Body of pancreas (tissue), 4 donors: ENCODE measurements at regions not wholly inside any gene's neighbourhood (a gene's known extent, or its start where the extent isn't known, plus 50 kb on each side); places are given as distances from the start of the nearest gene placed in this dataset.

Experiments used
- ATAC-seq: fragments of 150-250 bp; one replicate; pipeline ENCODE4 v1.9.1; 2016
- DNase-seq, 4 donors: peaks; one replicate each; pipeline ENCODE4 v3.0.0-alpha.2; 2019
- H3K27ac ChIP-seq, 4 donors: fragments of 200-600 bp; sonication (generic); 1 replicate in 3 of 4; 2 replicates in 1 of 4; pipeline versions ENCODE4 v1.5.1 to v1.6.1; 2016 to 2019; ENCODE audit warnings: mild to moderate bottlenecking in 1 of 4, mixed read lengths in 1 of 4, moderate library complexity in 1 of 4
- H3K27me3 ChIP-seq, 2 donors: fragments of 200-600 bp; sonication (generic); one replicate each; pipeline ENCODE4 v1.6.0; 2016; ENCODE audit warnings: mild to moderate bottlenecking in 1 of 2
- H3K36me3 ChIP-seq, 2 donors: fragments of 200-600 bp; sonication (generic); replicated peaks in 1 of 2; 2 replicates each; pipeline ENCODE4 v1.5.1; 2016; ENCODE audit warnings: low read depth in 2 of 2; ENCODE audit not compliant: insufficient read depth in 1 of 2
- H3K4me1 ChIP-seq: fragments of 200-600 bp; sonication (generic); one replicate; pipeline ENCODE4 v1.6.0; 2016
- H3K4me3 ChIP-seq, 2 donors: fragments of 200-600 bp; sonication (generic); 1 replicate in 1 of 2; 2 replicates in 1 of 2; pipeline ENCODE4 v1.5.1; 2016 to 2019
- H3K9me3 ChIP-seq, 3 donors: fragments of 200-600 bp; sonication (generic); 1 replicate in 2 of 3; 2 replicates in 1 of 3; pipeline ENCODE4 v1.5.1; 2016
- POLR2A ChIP-seq, 3 donors: fragments of 450-650 bp; IDR thresholded peaks; one replicate each; pipeline ENCODE4 v1.6.1; 2016; ENCODE audit warnings: antibody characterized with exemption in 3 of 3, mild to moderate bottlenecking in 2 of 3
- WGBS, 2 donors: methylation state at CpG; one replicate each; pipeline ENCODE4 v1.1.5; 2017; 5-methylcytosine and 5-hydroxymethylcytosine counted together
- intact Hi-C: fragments of 100-400 bp; cut with DNase I; formaldehyde crosslinking; loops from one replicate; pipeline ENCODE4 v1.15.1; 2023
- TF ChIP-seq, protein P1 (sequence below), 7 experiments: fragments of 450-650 bp in 4 of 7; fragments of 200-600 bp in 3 of 7; sonication (generic) in 3 of 7; IDR thresholded peaks; one replicate each; pipeline ENCODE4 v1.5.1; 2016 to 2019; ENCODE audit warnings: antibody characterized with exemption in 7 of 7

DNA sequence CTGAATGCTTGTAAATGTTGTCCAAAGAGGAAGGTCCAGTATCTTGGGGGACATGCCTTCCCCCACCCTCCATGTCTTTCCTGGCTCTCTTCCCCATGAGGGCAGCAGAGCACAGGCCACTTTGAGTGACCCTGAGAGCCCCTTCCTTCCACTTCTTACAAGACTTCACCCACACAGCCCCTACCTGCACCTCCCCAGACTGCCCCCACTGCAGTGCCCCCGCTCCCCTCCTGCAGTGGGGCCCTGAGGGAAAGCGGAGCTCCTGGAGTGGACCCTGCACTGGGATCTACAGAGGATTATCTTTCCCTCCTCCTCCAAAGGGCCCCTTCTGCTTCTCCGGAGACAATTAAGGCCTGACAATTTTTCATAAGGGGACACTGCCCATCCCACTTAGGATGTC, 326.8 kb downstream of the TCERG1L start:
- Histone ChIP-seq H3K4me3 (no peak overlapping the region), H3K27ac (no peak overlapping the region), H3K4me1 (no peaks in the 10 kb centered on the region), H3K36me3 (no peaks in the 10 kb centered on the region), H3K9me3 (peaks cover 0 to 5% (median 0%) of the 10 kb centered on the region in 3 donors), H3K27me3 (no peaks in the 10 kb centered on the region)
- no peak for ATAC-seq
- DNase-seq = no peak
- intact Hi-C loops = no loop called here
- TF ChIP-seq, protein P1, sequence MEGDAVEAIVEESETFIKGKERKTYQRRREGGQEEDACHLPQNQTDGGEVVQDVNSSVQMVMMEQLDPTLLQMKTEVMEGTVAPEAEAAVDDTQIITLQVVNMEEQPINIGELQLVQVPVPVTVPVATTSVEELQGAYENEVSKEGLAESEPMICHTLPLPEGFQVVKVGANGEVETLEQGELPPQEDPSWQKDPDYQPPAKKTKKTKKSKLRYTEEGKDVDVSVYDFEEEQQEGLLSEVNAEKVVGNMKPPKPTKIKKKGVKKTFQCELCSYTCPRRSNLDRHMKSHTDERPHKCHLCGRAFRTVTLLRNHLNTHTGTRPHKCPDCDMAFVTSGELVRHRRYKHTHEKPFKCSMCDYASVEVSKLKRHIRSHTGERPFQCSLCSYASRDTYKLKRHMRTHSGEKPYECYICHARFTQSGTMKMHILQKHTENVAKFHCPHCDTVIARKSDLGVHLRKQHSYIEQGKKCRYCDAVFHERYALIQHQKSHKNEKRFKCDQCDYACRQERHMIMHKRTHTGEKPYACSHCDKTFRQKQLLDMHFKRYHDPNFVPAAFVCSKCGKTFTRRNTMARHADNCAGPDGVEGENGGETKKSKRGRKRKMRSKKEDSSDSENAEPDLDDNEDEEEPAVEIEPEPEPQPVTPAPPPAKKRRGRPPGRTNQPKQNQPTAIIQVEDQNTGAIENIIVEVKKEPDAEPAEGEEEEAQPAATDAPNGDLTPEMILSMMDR (IDR thresholded peaks at IDR 0.05) = no peak
- no peak for TF ChIP-seq POLR2A (IDR thresholded peaks at IDR 0.05)
- WGBS, 2 donors = 71 to 89% methylated on average over 2 to 3 of the region's 3 CpGs

DNA sequence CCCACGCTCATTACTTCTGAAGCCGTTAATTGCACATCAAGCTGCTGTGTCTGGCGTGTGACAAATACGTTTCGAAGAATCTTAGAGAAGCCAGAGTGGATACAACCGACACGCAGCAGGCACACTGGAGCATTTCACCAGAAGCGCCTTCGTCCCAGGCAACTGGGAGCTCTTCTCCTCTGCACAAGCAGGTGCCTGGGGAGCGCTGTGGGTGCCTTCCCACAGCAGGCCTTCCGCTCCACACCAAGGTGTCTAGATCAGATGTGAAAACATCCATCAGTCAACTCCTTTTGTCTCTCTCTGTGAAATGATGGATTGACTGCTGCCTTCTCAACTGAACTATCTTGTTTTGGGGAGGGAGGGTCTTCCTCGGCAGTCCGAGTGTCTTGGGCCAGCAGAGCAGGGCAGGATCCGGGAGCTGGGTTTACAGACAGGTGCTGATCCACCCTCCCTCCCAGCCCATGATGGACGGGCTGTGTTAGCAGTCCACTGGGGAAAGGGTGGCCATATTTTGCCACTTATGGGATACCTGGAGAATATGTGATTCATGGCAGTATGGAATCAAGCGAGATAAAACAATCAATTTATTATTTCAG, 326.3 kb downstream of the TCERG1L start:
- WGBS, 2 donors = 84 to 86% methylated on average over 16 of the region's 16 CpGs
- peaks cover 0 to 5% (median 0%) of the 10 kb centered on the region in 3 donors for H3K9me3 ChIP-seq

DNA sequence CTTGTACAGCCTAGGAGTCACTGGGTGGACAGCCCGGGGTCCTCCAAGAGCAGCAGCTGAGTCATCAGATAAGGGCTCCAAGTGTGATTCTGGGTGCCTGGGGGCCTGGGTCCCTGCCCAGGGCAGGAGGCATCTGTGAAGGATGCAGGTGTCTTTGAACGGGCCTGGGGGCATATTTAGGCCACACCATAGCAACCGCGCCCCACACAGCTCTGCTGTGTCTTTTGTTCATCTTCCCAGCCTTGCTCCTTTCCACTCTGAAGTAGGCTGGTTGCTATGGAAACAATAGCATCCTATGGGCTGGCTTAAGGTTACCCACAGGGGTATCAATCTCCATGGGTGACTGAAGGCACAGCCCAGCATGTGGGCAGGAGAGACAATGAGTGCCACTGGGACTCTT, 324.7 kb downstream of the TCERG1L start:
- Histone ChIP-seq H3K4me1 (no peaks in the 10 kb centered on the region), H3K4me3 (no peak overlapping the region), H3K36me3 (no peaks in the 10 kb centered on the region), H3K27ac (no peak overlapping the region), H3K9me3 (peaks cover 0 to 5% (median 0%) of the 10 kb centered on the region in 3 donors), H3K27me3 (no peaks in the 10 kb centered on the region)
- intact Hi-C loops = no loop called here
- WGBS, 2 donors = 77 to 78% methylated on average over 4 of the region's 4 CpGs
- ATAC-seq (no peak), DNase-seq (no peak)
- TF ChIP-seq, protein P1 (IDR thresholded peaks at IDR 0.05) = no peak
- no peak for TF ChIP-seq POLR2A (IDR thresholded peaks at IDR 0.05)

More for the DNA sequence above, 326.3 kb downstream of the TCERG1L start:
- no peaks in the 10 kb centered on the region for H3K4me1 ChIP-seq
- ATAC-seq = no peak
- intact Hi-C loops = no loop called here
- no peaks in the 10 kb centered on the region for H3K36me3 ChIP-seq
- no peak for DNase-seq
- H3K27me3 ChIP-seq = no peaks in the 10 kb centered on the region
- no peak for TF ChIP-seq POLR2A (IDR thresholded peaks at IDR 0.05)
- TF ChIP-seq, protein P1 (IDR thresholded peaks at IDR 0.05) = no peak
- H3K27ac ChIP-seq = no peak overlapping the region
- H3K4me3 ChIP-seq = no peak overlapping the region

DNA sequence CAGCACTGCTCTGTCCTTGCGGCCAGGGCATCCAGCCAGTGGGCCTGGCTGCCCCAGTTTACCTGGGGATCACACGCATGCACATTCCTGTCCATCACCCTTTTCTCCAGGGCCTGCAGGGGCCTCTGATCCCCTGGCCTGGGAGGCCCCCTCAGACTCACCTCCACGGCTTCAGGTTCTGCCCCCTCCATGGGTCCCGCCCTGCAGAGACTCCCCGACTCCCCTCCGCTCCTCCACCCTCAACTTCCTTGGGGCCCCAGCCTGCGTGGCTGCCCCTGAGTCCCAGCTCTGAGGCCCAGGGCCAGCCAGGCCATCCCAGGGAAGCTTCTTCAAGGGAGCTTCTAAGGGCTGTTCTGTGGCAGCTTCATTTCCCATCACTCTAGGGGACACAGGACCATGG, 324.1 kb downstream of the TCERG1L start:
- H3K4me3 ChIP-seq = no peak overlapping the region
- no peaks in the 10 kb centered on the region for H3K36me3 ChIP-seq
- H3K27ac ChIP-seq = no peak overlapping the region
- intact Hi-C loops = no loop called here
- DNase-seq (no peak), ATAC-seq (no peak)
- H3K4me1 ChIP-seq = no peaks in the 10 kb centered on the region
- WGBS, 2 donors = 75 to 93% methylated on average over 7 of the region's 7 CpGs
- peaks cover 0 to 5% (median 0%) of the 10 kb centered on the region in 3 donors for H3K9me3 ChIP-seq
- no peaks in the 10 kb centered on the region for H3K27me3 ChIP-seq
- TF ChIP-seq POLR2A (IDR thresholded peaks at IDR 0.05) = no peak
- TF ChIP-seq, protein P1 (IDR thresholded peaks at IDR 0.05) = no peak

DNA sequence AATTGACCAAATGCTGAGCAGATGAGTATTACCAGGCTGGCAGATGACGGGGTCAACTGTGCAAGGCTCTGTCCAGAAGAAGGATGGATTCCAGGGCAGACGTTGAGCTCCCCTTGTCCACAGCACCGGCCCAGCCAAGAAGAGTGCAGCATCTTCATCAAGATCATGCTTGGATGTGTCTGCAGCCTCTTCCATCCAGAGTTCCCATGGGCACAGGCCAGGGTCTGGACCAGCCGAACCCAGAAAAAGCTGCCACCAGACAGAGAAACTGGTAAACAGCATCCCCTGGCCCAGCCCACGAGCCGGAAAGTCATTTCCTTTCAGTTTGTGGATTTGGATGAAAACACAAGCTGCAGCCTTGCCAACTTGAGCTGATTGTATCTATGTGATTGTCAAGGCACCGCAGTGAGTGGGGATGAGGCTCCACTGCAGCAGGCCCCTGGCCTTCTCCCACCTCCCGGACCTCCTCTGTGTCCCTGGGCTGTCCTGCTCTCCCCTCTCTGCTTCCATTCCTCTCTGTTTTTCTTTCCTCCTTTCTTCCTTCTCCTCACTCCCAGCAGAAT, 321.8 kb downstream of the TCERG1L start:
- Histone ChIP-seq H3K4me3 (no peak overlapping the region), H3K27ac (no peak overlapping the region), H3K4me1 (no peaks in the 10 kb centered on the region), H3K27me3 (no peaks in the 10 kb centered on the region), H3K36me3 (no peaks in the 10 kb centered on the region), H3K9me3 (no peaks in the 10 kb centered on the region)
- ATAC-seq (no peak), DNase-seq (no peak)
- 72 to 83% methylated on average over 6 to 8 of the region's 8 CpGs for WGBS, 2 donors
- no peak for TF ChIP-seq POLR2A (IDR thresholded peaks at IDR 0.05)
- TF ChIP-seq, protein P1 (IDR thresholded peaks at IDR 0.05) = no peak
- intact Hi-C loops = no loop called here
